NT2/D1 (cell line): ENCODE measurements at regions not wholly inside any gene's neighbourhood (a gene's known extent, or its start where the extent isn't known, plus 50 kb on each side); places are given as distances from the start of the nearest gene placed in this dataset.

Source experiments
- SUZ12 ChIP-seq: IDR thresholded peaks from 2 replicates; pipeline ENCODE4 v1.6.1; 2011; ENCODE audit not compliant: insufficient read length, insufficient read depth; ENCODE audit errors: extremely low read depth
- YY1 ChIP-seq: IDR thresholded peaks from 2 replicates; pipeline ENCODE4 v1.6.1; 2011; ENCODE audit not compliant: insufficient read length, insufficient read depth
- ZNF274 ChIP-seq: IDR thresholded peaks from 2 replicates; pipeline ENCODE4 v1.6.1; 2011; ENCODE audit warnings: mild to moderate bottlenecking, low read depth, low read length

- no peak for TF ChIP-seq ZNF274
- TF ChIP-seq YY1, result no peak
- no peak for TF ChIP-seq SUZ12
Observed at GRCh38 chr5:147176422-147176821, 58.4 kb upstream of the STK32A start.
